PC-9 (cell line): ENCODE measurements at regions not wholly inside any gene's neighbourhood (a gene's known extent, or its start where the extent isn't known, plus 50 kb on each side); places are given as distances from the start of the nearest gene placed in this dataset.

Experiments
- CTCF ChIP-seq: fragments of 200-600 bp; sonication (generic); conservative IDR thresholded peaks from 2 replicates; pipeline ENCODE4 v1.6.1; 2017; ENCODE audit warnings: mixed run types, antibody characterized with exemption, mild to moderate bottlenecking, moderate library complexity
- EZH2 ChIP-seq: fragments of 200-600 bp; sonication (generic); IDR thresholded peaks from 2 replicates; pipeline ENCODE4 v1.8.0; 2017; ENCODE audit warnings: antibody characterized with exemption, low read depth

- TF ChIP-seq EZH2 (no peak), CTCF (no peak)
Measured at GRCh38 chr3:7959094-7959493, 542.5 kb upstream of the LMCD1 start.
